PC-9 (cell line): ENCODE measurements at regions not wholly inside any gene's neighbourhood (a gene's known extent, or its start where the extent isn't known, plus 50 kb on each side); places are given as distances from the start of the nearest gene placed in this dataset.

Experiments used
- BruUV-seq: library from RNA; stranded (reverse); fragments of 400-500 nt; replicated peaks from 2 replicates; lab custom pipeline; 2021; lab: Mats Ljungman, UMichigan
- CTCF ChIA-PET: fragments of 300-600 bp; sonication (Branson Sonifier 250); formaldehyde crosslinking; loops from one replicate; lab custom pipeline; 2022; ENCODE audit warnings: antibody characterized with exemption; lab: Charles Lee
- POLR2A ChIA-PET: fragments of 300-600 bp; sonication (Branson Sonifier 250); formaldehyde crosslinking; loops from one replicate; lab custom pipeline; 2022; ENCODE audit warnings: antibody characterized with exemption; ENCODE audit not compliant: unreplicated experiment; lab: Charles Lee
- DNase-seq, 2 experiments: peaks; one replicate each; pipeline versions ENCODE4 v3.0.0 to v3.0.0-alpha.2; 2015 to 2022; ENCODE audit warnings: mixed read lengths in 1 of 2
- H2AFZ ChIP-seq: fragments of 200-600 bp; sonication (generic); 2 replicates; pipeline ENCODE4 v1.8.1; 2017; ENCODE audit warnings: antibody characterized with exemption
- H3F3A ChIP-seq: fragments of 200-600 bp; sonication (generic); 2 replicates; pipeline ENCODE4 v1.8.1; 2017; ENCODE audit warnings: antibody characterized with exemption, mild to moderate bottlenecking, low read depth; ENCODE audit not compliant: insufficient read depth
- H3K27ac ChIP-seq: fragments of 200-600 bp; sonication (generic); 2 replicates; pipeline ENCODE4 v1.6.1; 2016; ENCODE audit warnings: mixed run types
- H3K27me3 ChIP-seq: fragments of 200-600 bp; sonication (generic); 2 replicates; pipeline ENCODE4 v1.6.1; 2016; ENCODE audit warnings: low read depth, mixed run types; ENCODE audit not compliant: insufficient read depth
- H3K36me3 ChIP-seq: fragments of 200-600 bp; sonication (generic); 2 replicates; pipeline ENCODE4 v1.6.1; 2016; ENCODE audit warnings: low read depth, mixed run types
- H3K4me1 ChIP-seq: fragments of 200-600 bp; sonication (generic); replicated peaks from 2 replicates; pipeline ENCODE4 v1.6.1; 2016; ENCODE audit warnings: mixed run types; ENCODE audit not compliant: insufficient read depth
- H3K4me2 ChIP-seq: fragments of 200-600 bp; sonication (generic); 2 replicates; pipeline ENCODE4 v1.6.1; 2017; ENCODE audit warnings: mixed run types
- H3K4me3 ChIP-seq: fragments of 200-600 bp; sonication (generic); 2 replicates; pipeline ENCODE4 v1.6.1; 2016; ENCODE audit warnings: mixed run types
- H3K79me2 ChIP-seq: fragments of 200-600 bp; sonication (generic); 2 replicates; pipeline ENCODE4 v1.6.1; 2017; ENCODE audit warnings: low read depth, mixed run types
- H3K9me2 ChIP-seq: fragments of 200-600 bp; sonication (generic); 2 replicates; pipeline ENCODE4 v1.8.1; 2017; ENCODE audit warnings: mild to moderate bottlenecking; ENCODE audit not compliant: insufficient read depth
- H3K9me3 ChIP-seq: fragments of 200-600 bp; sonication (generic); 2 replicates; pipeline ENCODE4 v1.8.1; 2016; ENCODE audit warnings: low read depth; ENCODE audit not compliant: insufficient read depth
- H4K20me1 ChIP-seq: fragments of 200-600 bp; sonication (generic); 2 replicates; pipeline ENCODE4 v1.8.1; 2017; ENCODE audit not compliant: insufficient read depth
- CTCF ChIP-seq: fragments of 200-600 bp; sonication (generic); conservative IDR thresholded peaks from 2 replicates; pipeline ENCODE4 v1.6.1; 2017; ENCODE audit warnings: mixed run types, antibody characterized with exemption, mild to moderate bottlenecking, moderate library complexity
- EZH2 ChIP-seq: fragments of 200-600 bp; sonication (generic); IDR thresholded peaks from 2 replicates; pipeline ENCODE4 v1.8.0; 2017; ENCODE audit warnings: antibody characterized with exemption, low read depth
- intact Hi-C: fragments of 100-400 bp; cut with micrococcal nuclease; formaldehyde crosslinking; loops from one replicate; pipeline ENCODE4 v1.10.0; 2022; ENCODE audit not compliant: unreplicated experiment

DNA sequence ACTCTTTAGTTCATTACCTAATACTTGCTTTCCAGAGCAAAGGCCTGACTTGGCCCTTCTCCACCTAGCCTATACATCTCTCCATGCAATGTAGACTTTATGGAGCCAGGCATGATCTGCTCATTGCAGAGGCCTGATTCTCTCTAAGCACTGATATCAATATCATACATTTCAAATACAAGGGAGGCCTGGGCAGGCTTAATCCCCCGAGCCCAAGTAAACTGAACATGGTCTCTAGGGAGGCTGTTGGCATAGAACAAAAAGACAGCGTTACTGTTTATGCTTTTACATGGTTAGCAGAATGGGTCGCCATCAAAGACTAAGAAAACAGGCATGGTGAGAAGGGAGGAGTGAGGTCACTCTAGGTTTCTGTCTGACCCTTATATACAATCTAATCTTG is 695.1 kb downstream of the ZEB2 start:
- H3K4me3 ChIP-seq, result no peak overlapping the region
- no peaks in the 10 kb centered on the region for H3F3A ChIP-seq
- no peaks in the 10 kb centered on the region for H3K79me2 ChIP-seq
- H3K27ac ChIP-seq, result no peak overlapping the region
- no peaks in the 10 kb centered on the region for H3K36me3 ChIP-seq
- ChIA-PET POLR2A (no interaction called here), CTCF (no interaction called here)
- no peak overlapping the region for H2AFZ ChIP-seq
- H3K4me1 ChIP-seq, result no peaks in the 10 kb centered on the region
- H3K9me3 ChIP-seq, result no peaks in the 10 kb centered on the region; the same call in 1 of the 2 replicates
- no peaks in the 10 kb centered on the region for H3K27me3 ChIP-seq
- intact Hi-C loops, result no loop called here
- no TSS peak for BruUV-seq
- TF ChIP-seq CTCF (no peak), EZH2 (no peak)
- no peak overlapping the region for H3K4me2 ChIP-seq
- no peak for DNase-seq
- no peaks in the 10 kb centered on the region for H4K20me1 ChIP-seq
- no peaks in the 10 kb centered on the region for H3K9me2 ChIP-seq

DNA sequence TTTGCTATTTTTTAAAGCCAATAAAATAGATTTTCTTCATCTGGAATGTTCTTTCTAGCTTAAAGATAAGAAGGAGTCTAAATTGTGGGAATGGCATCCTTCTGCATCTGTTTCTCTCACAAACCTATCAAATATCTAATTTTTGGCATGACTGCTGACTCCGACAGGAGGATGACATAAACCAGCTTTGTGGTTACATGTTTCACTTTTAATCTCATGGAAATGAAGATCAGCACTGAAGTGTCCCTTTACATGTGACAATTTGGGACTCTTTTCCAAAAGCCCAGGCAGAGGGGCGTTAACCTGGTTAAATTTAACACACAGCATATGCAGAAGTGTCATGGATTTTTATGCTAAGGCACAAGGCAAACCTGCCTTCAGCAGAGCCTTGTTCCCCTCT is 694.7 kb downstream of the ARHGAP15 start:
- no peaks in the 10 kb centered on the region for H3K9me2 ChIP-seq
- no peaks in the 10 kb centered on the region for H3K79me2 ChIP-seq
- no peaks in the 10 kb centered on the region for H3K4me1 ChIP-seq
- H3K27me3 ChIP-seq, result no peaks in the 10 kb centered on the region
- TF ChIP-seq EZH2, result no peak
- TF ChIP-seq CTCF, result no peak
- H2AFZ ChIP-seq, result no peak overlapping the region
- POLR2A ChIA-PET, result no interaction called here
- H3K36me3 ChIP-seq, result no peaks in the 10 kb centered on the region
- no peak overlapping the region for H3K4me3 ChIP-seq
- H3F3A ChIP-seq, result no peaks in the 10 kb centered on the region
- no TSS peak for BruUV-seq
- no peak for DNase-seq
- no peaks in the 10 kb centered on the region for H4K20me1 ChIP-seq
- intact Hi-C loops, result no loop called here
- H3K27ac ChIP-seq, result no peak overlapping the region
- CTCF ChIA-PET, result no interaction called here
- H3K4me2 ChIP-seq, result no peak overlapping the region
- no peaks in the 10 kb centered on the region; the same call in 1 of the 2 replicates for H3K9me3 ChIP-seq

- no peaks in the 10 kb centered on the region for H4K20me1 ChIP-seq
- no peaks in the 10 kb centered on the region; the same call in 1 of the 2 replicates for H3K9me3 ChIP-seq
- no peaks in the 10 kb centered on the region for H3K79me2 ChIP-seq
- H3K4me1 ChIP-seq, result no peaks in the 10 kb centered on the region
- no TSS peak for BruUV-seq
- no peaks in the 10 kb centered on the region for H3K36me3 ChIP-seq
- CTCF ChIA-PET, result no interaction called here
- no peak overlapping the region for H3K27ac ChIP-seq
- intact Hi-C loops, result no loop called here
- H3F3A ChIP-seq, result no peaks in the 10 kb centered on the region
- POLR2A ChIA-PET, result no interaction called here
- H3K9me2 ChIP-seq, result no peaks in the 10 kb centered on the region
- H3K27me3 ChIP-seq, result no peaks in the 10 kb centered on the region
- DNase-seq, result no peak
- no peak overlapping the region for H3K4me2 ChIP-seq
- H3K4me3 ChIP-seq, result no peak overlapping the region
- no peak overlapping the region for H2AFZ ChIP-seq
- TF ChIP-seq CTCF, result no peak
- no peak for TF ChIP-seq EZH2
These were observed 694.1 kb downstream of the ARHGAP15 start for GRCh38 chr2:143823296-143823695.
